ENCODE measurements at regions not wholly inside any gene's neighbourhood (a gene's known extent, or its start where the extent isn't known, plus 50 kb on each side); places are given as distances from the start of the nearest gene placed in this dataset.

DNA sequence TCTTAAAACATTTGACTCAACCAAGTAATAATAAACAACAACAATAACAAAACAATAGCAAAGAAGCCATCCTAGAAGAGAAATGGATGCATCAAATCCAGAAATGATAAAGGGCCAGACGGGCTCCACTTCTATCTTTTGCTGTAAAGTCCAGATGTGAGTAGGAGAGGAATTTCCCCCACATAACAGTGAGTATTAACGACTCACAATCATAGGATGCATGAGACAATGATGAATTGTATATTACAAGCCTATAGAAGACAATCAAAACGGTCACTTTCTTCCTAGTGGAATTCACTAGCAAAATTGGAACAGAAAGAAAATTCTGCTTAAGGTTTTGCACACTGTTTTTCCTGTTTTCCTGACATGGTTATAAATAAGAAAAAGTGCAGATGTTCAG is 97.0 kb upstream of the PREP start:
- TF ChIP-seq CTCF (IDR thresholded peaks at IDR 0.05) (no peak), EZH2 (IDR thresholded peaks at IDR 0.05; ENCODE audit: borderline replicate concordance, insufficient read depth, low read depth, low read length, poor library complexity, severe bottlenecking) (no peak)
